LNCaP clone FGC (cell line): ENCODE measurements at regions not wholly inside any gene's neighbourhood (a gene's known extent, or its start where the extent isn't known, plus 50 kb on each side); places are given as distances from the start of the nearest gene placed in this dataset.

ENCODE experiments used
- DNase-seq: peaks from one replicate; pipeline ENCODE4 v3.0.0-alpha.2; 2011; ENCODE audit warnings: low read depth
- H3K4me3 ChIP-seq: 2 replicates; pipeline ENCODE4 v1.5.1; 2011; ENCODE audit warnings: mild to moderate bottlenecking, low read depth, low read length, control low read depth
- TF ChIP-seq, protein P1 (sequence below): IDR thresholded peaks from 2 replicates; pipeline ENCODE4 v1.5.1; 2012; ENCODE audit warnings: mild to moderate bottlenecking; ENCODE audit not compliant: control insufficient read depth, insufficient read depth; ENCODE audit errors: extremely low read depth

DNA sequence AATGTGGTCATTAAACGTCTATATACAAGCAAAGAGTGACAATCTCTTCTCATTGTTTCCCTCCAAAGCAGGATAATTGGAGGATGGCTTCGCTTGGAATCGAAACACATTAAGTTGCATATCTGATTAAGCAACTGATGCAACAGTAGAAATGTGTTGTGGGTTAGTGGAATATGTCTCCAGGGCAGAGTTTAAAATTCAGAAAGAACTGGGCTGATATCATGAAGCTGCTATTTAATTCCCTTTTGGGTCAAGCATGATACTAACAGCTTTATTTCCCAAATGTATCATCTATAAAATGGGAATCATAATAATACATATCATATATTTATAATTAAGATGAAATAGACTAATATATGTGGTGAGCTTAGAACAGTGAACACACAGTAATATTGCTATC lies 1763.0 kb upstream of the C9orf72 start:
- TF ChIP-seq, protein P1, sequence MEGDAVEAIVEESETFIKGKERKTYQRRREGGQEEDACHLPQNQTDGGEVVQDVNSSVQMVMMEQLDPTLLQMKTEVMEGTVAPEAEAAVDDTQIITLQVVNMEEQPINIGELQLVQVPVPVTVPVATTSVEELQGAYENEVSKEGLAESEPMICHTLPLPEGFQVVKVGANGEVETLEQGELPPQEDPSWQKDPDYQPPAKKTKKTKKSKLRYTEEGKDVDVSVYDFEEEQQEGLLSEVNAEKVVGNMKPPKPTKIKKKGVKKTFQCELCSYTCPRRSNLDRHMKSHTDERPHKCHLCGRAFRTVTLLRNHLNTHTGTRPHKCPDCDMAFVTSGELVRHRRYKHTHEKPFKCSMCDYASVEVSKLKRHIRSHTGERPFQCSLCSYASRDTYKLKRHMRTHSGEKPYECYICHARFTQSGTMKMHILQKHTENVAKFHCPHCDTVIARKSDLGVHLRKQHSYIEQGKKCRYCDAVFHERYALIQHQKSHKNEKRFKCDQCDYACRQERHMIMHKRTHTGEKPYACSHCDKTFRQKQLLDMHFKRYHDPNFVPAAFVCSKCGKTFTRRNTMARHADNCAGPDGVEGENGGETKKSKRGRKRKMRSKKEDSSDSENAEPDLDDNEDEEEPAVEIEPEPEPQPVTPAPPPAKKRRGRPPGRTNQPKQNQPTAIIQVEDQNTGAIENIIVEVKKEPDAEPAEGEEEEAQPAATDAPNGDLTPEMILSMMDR, result no peak
- DNase-seq, result no peak

DNA sequence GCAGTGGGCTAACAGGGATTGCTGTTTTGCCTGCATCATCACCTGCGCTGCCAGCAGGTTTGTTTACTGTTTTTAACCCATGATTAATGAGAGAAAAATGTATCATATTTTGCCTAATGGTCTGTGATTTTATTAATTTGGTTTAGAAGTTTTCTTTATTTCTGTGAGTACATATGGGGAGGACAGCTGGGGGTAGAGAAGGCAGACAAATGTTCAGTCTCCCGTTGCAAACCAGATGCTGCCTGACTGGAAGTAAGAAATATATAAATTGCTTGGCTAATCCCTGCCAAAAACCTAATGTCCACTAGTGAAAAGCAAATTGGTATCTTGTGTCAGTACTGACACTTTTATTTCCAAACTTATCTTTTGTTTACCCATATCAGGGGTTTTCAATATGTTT lies 1766.1 kb upstream of the C9orf72 start:
- TF ChIP-seq, protein P1, result no peak
- no peak for DNase-seq
- H3K4me3 ChIP-seq, result no peak overlapping the region

More for the DNA sequence above, 1763.0 kb upstream of the C9orf72 start:
- no peak overlapping the region for H3K4me3 ChIP-seq

DNA sequence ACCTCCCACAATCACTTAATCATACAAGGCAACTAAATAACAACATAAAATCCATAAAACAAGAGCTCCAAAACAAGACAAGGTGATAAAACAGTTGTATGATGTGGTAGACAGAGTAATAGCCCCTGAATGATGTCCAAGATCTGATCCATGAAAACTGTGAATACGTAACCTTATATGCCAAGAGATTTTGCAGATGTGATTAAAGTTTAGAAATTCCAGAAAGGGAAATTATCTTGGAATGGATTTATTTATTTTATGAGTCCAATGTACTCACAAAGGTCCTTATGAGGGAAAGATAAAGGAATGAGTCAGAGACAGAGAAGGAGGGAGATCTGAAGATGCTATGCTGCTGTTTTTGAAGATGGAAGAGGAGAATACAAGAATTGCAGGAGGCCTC lies 1775.7 kb upstream of the C9orf72 start:
- TF ChIP-seq, protein P1, result no peak
- no peak overlapping the region for H3K4me3 ChIP-seq
- DNase-seq, result no peak

DNA sequence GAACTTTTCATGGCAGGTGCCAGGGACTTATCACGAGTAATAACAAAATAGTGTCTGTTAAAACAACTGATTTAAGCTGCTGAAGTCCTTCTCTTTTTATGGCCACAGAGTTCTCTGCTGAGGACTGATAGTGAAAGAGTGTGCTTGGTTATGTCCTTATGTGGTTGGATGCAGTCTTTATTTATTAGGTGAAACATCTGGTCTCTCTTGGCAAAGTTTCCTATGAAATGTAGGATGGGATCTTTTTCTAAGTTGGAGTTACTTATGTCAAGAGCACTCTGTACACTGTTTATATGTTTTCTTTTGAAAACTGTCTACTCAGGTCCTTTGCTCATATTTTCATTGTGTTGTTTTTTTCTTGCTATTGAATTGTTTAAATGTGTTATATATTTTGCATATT lies 1816.1 kb upstream of the C9orf72 start:
- H3K4me3 ChIP-seq, result no peak overlapping the region
- TF ChIP-seq, protein P1, result no peak
- no peak for DNase-seq

DNA sequence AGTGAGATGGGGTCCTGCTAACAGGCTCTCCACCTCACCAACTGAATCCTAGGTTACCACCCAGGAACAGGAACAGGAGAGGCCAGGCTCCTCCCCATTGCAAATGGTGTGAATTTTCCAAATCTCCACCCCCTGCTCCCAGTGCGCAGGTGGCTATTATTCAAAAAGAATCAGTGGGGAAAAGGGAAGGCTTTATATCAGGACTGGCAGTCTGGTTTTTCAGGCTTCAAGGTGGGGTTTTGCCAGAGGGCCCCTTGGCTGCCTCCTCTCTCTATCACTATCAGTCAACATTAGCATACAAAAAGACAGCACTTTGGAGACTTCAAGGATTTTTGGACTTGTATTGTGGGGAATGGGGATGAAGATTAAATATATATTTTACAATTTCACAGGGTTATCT lies 1817.6 kb upstream of the C9orf72 start:
- no peak overlapping the region for H3K4me3 ChIP-seq
- DNase-seq, result no peak
- TF ChIP-seq, protein P1, result no peak

DNA sequence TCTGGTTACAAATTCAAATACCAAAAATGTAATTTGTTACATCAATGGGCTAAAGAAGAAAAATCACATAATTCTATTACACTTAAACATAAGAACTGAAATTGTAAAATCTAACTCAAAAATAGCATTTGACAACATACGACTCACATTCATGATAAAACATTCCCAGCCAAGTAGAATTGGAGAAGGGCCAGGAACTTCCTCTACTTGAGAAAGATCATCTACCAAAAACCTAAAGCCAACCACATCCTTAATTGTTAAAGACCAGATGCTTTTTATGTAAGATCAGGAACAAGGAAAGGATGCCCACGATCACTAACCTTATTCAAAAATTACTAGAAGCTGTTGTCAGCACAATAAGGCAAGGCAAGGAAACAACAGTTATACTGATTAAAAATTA lies 1819.8 kb upstream of the C9orf72 start:
- no peak for DNase-seq
- no peak overlapping the region for H3K4me3 ChIP-seq
- TF ChIP-seq, protein P1, result no peak

DNA sequence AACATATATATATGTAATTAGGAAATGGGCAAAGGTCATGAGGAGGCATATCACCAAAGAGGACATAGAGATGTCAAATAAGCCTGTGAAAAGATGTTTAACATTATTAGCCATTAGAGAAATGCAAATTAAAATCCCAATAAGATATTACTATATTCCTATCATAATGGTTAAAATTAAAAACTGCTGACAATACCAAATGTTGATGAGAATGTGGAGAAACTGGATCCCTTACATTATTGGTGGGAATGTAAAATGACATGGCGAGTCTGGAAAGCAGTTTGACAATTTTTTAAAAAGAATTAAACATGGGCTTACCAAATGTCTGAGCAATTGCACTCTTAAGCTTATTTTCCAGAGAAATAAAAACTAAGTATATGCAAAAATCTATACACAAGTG lies 1821.6 kb upstream of the C9orf72 start:
- no peak overlapping the region for H3K4me3 ChIP-seq
- DNase-seq, result no peak
- TF ChIP-seq, protein P1, result no peak
